Peyer's patch (tissue), 4 donors: ENCODE measurements at regions not wholly inside any gene's neighbourhood (a gene's known extent, or its start where the extent isn't known, plus 50 kb on each side); places are given as distances from the start of the nearest gene placed in this dataset.
"Not testable (repeated sequence)": the region's sequence is repeated elsewhere in the genome, so short reads cannot be mapped to it uniquely, and the experiment has no call there.

ENCODE experiments used
- POLR2A ChIP-seq, 2 donors: fragments of 450-650 bp; IDR thresholded peaks; one replicate each; pipeline ENCODE4 v1.5.1; 2017; ENCODE audit warnings: antibody characterized with exemption in 2 of 2, mild to moderate bottlenecking in 2 of 2, moderate library complexity in 2 of 2
- TF ChIP-seq, protein P1 (sequence below), 6 experiments: fragments of 450-650 bp in 4 of 6; fragments of 200-600 bp in 2 of 6; sonication (generic) in 1 of 6; IDR thresholded peaks; one replicate each; pipeline ENCODE4 v1.5.1; 2017 to 2019; ENCODE audit warnings: antibody characterized with exemption in 6 of 6, mild to moderate bottlenecking in 3 of 6, moderate library complexity in 1 of 6

DNA sequence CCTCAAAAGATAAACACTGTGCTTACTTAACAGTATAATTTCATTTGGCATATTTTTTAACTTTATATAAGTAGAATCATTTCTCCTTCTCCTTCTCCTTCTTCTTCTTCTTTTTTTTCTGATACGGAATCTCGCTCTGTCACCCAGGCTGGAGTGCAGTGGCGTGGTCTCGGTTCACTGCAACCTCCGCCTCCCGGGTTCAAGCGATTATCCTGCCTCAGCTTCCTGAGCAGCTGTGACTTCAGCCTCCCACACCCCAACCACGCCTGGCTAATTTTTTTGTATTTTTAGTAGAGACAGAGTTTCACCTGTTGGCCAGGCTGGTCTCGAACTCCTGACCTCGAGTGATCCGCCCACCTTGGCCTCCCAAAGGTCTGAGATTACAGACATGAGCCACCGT is 94.2 kb upstream of the RANBP3L start:
- TF ChIP-seq POLR2A (IDR thresholded peaks at IDR 0.05): not testable (repeated sequence)
- TF ChIP-seq, protein P1, sequence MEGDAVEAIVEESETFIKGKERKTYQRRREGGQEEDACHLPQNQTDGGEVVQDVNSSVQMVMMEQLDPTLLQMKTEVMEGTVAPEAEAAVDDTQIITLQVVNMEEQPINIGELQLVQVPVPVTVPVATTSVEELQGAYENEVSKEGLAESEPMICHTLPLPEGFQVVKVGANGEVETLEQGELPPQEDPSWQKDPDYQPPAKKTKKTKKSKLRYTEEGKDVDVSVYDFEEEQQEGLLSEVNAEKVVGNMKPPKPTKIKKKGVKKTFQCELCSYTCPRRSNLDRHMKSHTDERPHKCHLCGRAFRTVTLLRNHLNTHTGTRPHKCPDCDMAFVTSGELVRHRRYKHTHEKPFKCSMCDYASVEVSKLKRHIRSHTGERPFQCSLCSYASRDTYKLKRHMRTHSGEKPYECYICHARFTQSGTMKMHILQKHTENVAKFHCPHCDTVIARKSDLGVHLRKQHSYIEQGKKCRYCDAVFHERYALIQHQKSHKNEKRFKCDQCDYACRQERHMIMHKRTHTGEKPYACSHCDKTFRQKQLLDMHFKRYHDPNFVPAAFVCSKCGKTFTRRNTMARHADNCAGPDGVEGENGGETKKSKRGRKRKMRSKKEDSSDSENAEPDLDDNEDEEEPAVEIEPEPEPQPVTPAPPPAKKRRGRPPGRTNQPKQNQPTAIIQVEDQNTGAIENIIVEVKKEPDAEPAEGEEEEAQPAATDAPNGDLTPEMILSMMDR (IDR thresholded peaks at IDR 0.05): not testable (repeated sequence)
